Fibroblast of villous mesenchyme (primary cell): ENCODE measurements at regions not wholly inside any gene's neighbourhood (a gene's known extent, or its start where the extent isn't known, plus 50 kb on each side); places are given as distances from the start of the nearest gene placed in this dataset.

Experiments used
- DNase-seq: peaks from one replicate; pipeline ENCODE4 v3.0.0-alpha.2; 2010; ENCODE audit warnings: low read depth
- H3K4me3 ChIP-seq: 2 replicates; pipeline ENCODE4 v1.5.1; 2011; ENCODE audit warnings: low read depth, mild to moderate bottlenecking, low read length
- TF ChIP-seq, protein P1 (sequence below): IDR thresholded peaks from 2 replicates; pipeline ENCODE4 v1.5.1; 2012; ENCODE audit warnings: low read depth, mild to moderate bottlenecking, low read length; ENCODE audit not compliant: insufficient read depth

DNA sequence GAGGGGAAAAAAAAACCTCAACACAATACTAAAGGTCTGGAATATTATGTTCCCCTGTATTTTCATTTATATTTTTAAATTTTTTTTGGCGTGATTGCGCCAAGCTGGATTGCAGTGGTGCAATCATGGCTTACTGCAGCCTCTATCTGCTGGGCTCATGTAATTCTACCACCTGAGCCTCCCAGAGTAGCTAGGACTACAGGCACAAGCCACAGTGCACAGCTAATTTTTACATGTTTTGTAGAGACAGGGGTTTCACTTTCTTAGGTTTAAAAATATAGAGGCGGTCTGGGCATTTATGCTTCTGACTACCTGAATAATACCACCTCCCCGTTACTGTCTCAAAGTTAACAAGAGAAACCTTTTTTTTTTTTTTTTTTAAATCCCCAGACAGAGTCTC is 51.1 kb upstream of the MAP4 start:
- DNase-seq, result no peak
- H3K4me3 ChIP-seq, result no peak overlapping the region
- TF ChIP-seq, protein P1, sequence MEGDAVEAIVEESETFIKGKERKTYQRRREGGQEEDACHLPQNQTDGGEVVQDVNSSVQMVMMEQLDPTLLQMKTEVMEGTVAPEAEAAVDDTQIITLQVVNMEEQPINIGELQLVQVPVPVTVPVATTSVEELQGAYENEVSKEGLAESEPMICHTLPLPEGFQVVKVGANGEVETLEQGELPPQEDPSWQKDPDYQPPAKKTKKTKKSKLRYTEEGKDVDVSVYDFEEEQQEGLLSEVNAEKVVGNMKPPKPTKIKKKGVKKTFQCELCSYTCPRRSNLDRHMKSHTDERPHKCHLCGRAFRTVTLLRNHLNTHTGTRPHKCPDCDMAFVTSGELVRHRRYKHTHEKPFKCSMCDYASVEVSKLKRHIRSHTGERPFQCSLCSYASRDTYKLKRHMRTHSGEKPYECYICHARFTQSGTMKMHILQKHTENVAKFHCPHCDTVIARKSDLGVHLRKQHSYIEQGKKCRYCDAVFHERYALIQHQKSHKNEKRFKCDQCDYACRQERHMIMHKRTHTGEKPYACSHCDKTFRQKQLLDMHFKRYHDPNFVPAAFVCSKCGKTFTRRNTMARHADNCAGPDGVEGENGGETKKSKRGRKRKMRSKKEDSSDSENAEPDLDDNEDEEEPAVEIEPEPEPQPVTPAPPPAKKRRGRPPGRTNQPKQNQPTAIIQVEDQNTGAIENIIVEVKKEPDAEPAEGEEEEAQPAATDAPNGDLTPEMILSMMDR, result no peak
